Endothelial cell of umbilical vein (primary cell): ENCODE measurements at regions not wholly inside any gene's neighbourhood (a gene's known extent, or its start where the extent isn't known, plus 50 kb on each side); places are given as distances from the start of the nearest gene placed in this dataset.

Source experiments
- BruUV-seq: library from RNA; stranded (reverse); fragments of 400-500 nt; replicated peaks from 2 replicates; lab custom pipeline; 2021; lab: Mats Ljungman, UMichigan
- CTCF ChIA-PET: fragments of 300-600, 350-600 bp; sonication (Branson Sonifier 250); formaldehyde crosslinking; loops from one replicate; lab custom pipeline; 2021; ENCODE audit warnings: antibody characterized with exemption, inconsistent platforms; lab: Charles Lee
- POLR2A ChIA-PET: fragments of 300-600, 350-600 bp; sonication (Branson Sonifier 250); formaldehyde crosslinking; loops from one replicate; lab custom pipeline; 2021; ENCODE audit warnings: antibody characterized with exemption, inconsistent platforms; lab: Charles Lee
- DNase-seq: peaks from one replicate; pipeline ENCODE4 v3.0.0-alpha.2; 2011; ENCODE audit warnings: low read depth, low spot score
- FAIRE-seq: peaks from 2 replicates; lab custom pipeline; 2011; peaks lifted over from hg19 to GRCh38; lab: Jason Lieb, UNC
- H2AFZ ChIP-seq: 2 replicates; pipeline ENCODE4 v1.6.0; 2012; ENCODE audit warnings: low read depth, low read length, control low read depth, inconsistent platforms
- H3K27ac ChIP-seq: 2 replicates; pipeline ENCODE4 v1.5.1; 2011; ENCODE audit warnings: low read depth, mild to moderate bottlenecking, control low read depth, low read length, moderate library complexity; ENCODE audit not compliant: insufficient read depth
- H3K27me3 ChIP-seq, 2 experiments: 2 replicates each; pipeline versions ENCODE4 v1.6.0 to v1.6.1; 2011; ENCODE audit warnings: low read length in 2 of 2, mixed read lengths in 1 of 2; ENCODE audit not compliant: control insufficient read depth in 2 of 2, insufficient read depth in 2 of 2
- H3K36me3 ChIP-seq, 2 experiments: 2 replicates in 1 of 2; 3 replicates in 1 of 2; pipeline ENCODE4 v1.5.1; 2011; ENCODE audit warnings: low read length in 2 of 2, mild to moderate bottlenecking in 1 of 2, moderate library complexity in 1 of 2; ENCODE audit not compliant: control insufficient read depth in 2 of 2, insufficient read depth in 2 of 2; ENCODE audit errors: extremely low read depth in 1 of 2
- H3K4me1 ChIP-seq: 3 replicates; pipeline ENCODE4 v1.5.1; 2011; ENCODE audit warnings: mild to moderate bottlenecking, low read length; ENCODE audit not compliant: control insufficient read depth, insufficient read depth; ENCODE audit errors: extremely low read depth
- H3K4me2 ChIP-seq: 2 replicates; pipeline ENCODE4 v1.6.1; 2011; ENCODE audit warnings: low read length, control low read depth, mixed read lengths; ENCODE audit not compliant: insufficient read depth
- H3K4me3 ChIP-seq, 3 experiments: fragments of 200-600 bp in 1 of 3; sonication (generic), shearing (Covaris generic) in 1 of 3; replicated peaks in 1 of 3; 2 replicates each; pipeline ENCODE4 v1.5.1; 2011 to 2016; ENCODE audit warnings: control low read depth in 3 of 3, low read length in 3 of 3, mild to moderate bottlenecking in 2 of 3, inconsistent platforms in 1 of 3, low read depth in 1 of 3, moderate library complexity in 1 of 3; ENCODE audit not compliant: insufficient read depth in 1 of 3
- H3K79me2 ChIP-seq: 2 replicates; pipeline ENCODE4 v1.6.0; 2012; ENCODE audit warnings: low read length, inconsistent platforms; ENCODE audit not compliant: control insufficient read depth, insufficient read depth
- H3K9ac ChIP-seq: replicated peaks from 2 replicates; pipeline ENCODE3; 2011; ENCODE audit warnings: low read length, control low read depth; ENCODE audit not compliant: insufficient read depth; ENCODE audit errors: extremely low read depth
- H3K9me1 ChIP-seq: replicated peaks from 3 replicates; pipeline ENCODE4 v1.6.0; 2011; ENCODE audit warnings: mild to moderate bottlenecking, low read length; ENCODE audit not compliant: control insufficient read depth, insufficient read depth; ENCODE audit errors: extremely low read depth
- H3K9me3 ChIP-seq: replicated peaks from 2 replicates; pipeline ENCODE4 v1.5.1; 2012; ENCODE audit warnings: low read length, inconsistent platforms; ENCODE audit not compliant: control insufficient read depth, insufficient read depth
- H4K20me1 ChIP-seq: replicated peaks from 2 replicates; pipeline ENCODE3; 2011; ENCODE audit warnings: mild to moderate bottlenecking, low read length; ENCODE audit not compliant: control insufficient read depth, insufficient read depth; ENCODE audit errors: extremely low read depth
- EZH2 ChIP-seq: IDR thresholded peaks from 2 replicates; pipeline ENCODE4 v1.6.1; 2012; ENCODE audit warnings: borderline replicate concordance, low read depth, mild to moderate bottlenecking, moderate library complexity, low read length, inconsistent platforms; ENCODE audit not compliant: severe bottlenecking
- FOS ChIP-seq: IDR thresholded peaks from 2 replicates; pipeline ENCODE4 v1.6.1; 2011; ENCODE audit warnings: mild to moderate bottlenecking, low read length, moderate library complexity, borderline replicate concordance; ENCODE audit not compliant: insufficient read depth
- GATA2 ChIP-seq: IDR thresholded peaks from 2 replicates; pipeline ENCODE4 v1.7.0; 2011; ENCODE audit warnings: low read depth, mild to moderate bottlenecking, moderate library complexity, mixed read lengths, low read length; ENCODE audit not compliant: insufficient read length, insufficient read depth
- JUN ChIP-seq: IDR thresholded peaks from 2 replicates; pipeline ENCODE4 v1.6.1; 2011; ENCODE audit warnings: borderline replicate concordance, low read depth; ENCODE audit not compliant: insufficient read length, insufficient read depth
- MYC ChIP-seq: IDR thresholded peaks from one replicate; pipeline ENCODE4 v1.6.1; 2011; ENCODE audit warnings: mild to moderate bottlenecking, low read depth, low read length
- POLR2A ChIP-seq: IDR thresholded peaks from 2 replicates; pipeline ENCODE4 v1.6.1; 2012; ENCODE audit warnings: low read depth, mild to moderate bottlenecking, control low read depth, low read length
- POLR2AphosphoS5 ChIP-seq: IDR thresholded peaks from 2 replicates; pipeline ENCODE4 v1.6.1; 2012; ENCODE audit warnings: low read depth, mild to moderate bottlenecking, control low read depth, low read length, moderate library complexity; ENCODE audit not compliant: insufficient read depth
- dilution Hi-C: fragments of 300-500 bp; cut with MboI; formaldehyde crosslinking; loops from one replicate; pipeline ENCODE4 v1.15.0; 2019; ENCODE audit warnings: low sequenced_read_pairs; ENCODE audit not compliant: extremely low pct_ligation_motif_present
- intact Hi-C: fragments of 100-400 bp; cut with micrococcal nuclease; formaldehyde crosslinking; loops from one replicate; pipeline ENCODE4 v1.10.0; 2022
- TF ChIP-seq, protein P1 (sequence below), 2 donors: IDR thresholded peaks; 1 replicate in 1 of 2; 2 replicates in 1 of 2; pipeline ENCODE4 v1.5.1; 2011; ENCODE audit warnings: low read length in 2 of 2, mild to moderate bottlenecking in 2 of 2, moderate library complexity in 2 of 2, control low read depth in 1 of 2, inconsistent platforms in 1 of 2, low read depth in 1 of 2; ENCODE audit not compliant: insufficient read depth in 1 of 2; ENCODE audit errors: extremely low read depth in 1 of 2
- TF ChIP-seq, protein P2 (sequence below): IDR thresholded peaks from 2 replicates; pipeline ENCODE4 v1.6.1; 2011; ENCODE audit not compliant: insufficient read depth, insufficient read length

DNA sequence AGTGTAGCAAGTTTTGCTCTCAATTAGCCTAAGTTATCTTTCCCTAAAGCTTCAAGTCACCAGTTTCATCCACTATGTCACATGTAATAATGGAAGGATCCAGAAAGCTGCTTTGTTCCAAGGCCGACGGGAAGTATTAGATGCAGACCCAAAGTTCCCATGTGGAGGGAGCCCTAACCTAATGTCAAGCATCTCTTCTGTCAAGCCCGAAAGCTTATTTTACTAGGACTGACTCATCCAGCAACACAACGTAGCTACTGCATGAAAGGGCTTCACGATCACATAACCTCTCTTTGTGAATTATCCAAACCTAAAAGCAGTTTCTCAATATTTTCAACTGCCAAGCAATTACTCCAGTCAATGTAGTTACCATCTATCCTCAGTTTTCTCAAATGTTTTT, 133.4 kb downstream of the SLC6A15 start:
- no peaks in the 10 kb centered on the region for H3K9me3 ChIP-seq
- H3K27me3 ChIP-seq = no peaks in the 10 kb centered on the region
- ChIA-PET POLR2A (no interaction called here), CTCF (interaction anchor here (0.7 kb wide), 1 partner anchor 12 kb away, joined by 3 read pairs; no protein-coding TSS in a partner anchor)
- dilution Hi-C loops (no loop called here), intact Hi-C loops (no loop called here)
- H3K4me3 ChIP-seq = no peak overlapping the region
- TF ChIP-seq FOS (no peak), JUN (no peak), GATA2 (no peak), EZH2 (no peak), MYC (no peak), POLR2A (no peak), POLR2AphosphoS5 (no peak)
- TF ChIP-seq, protein P1, sequence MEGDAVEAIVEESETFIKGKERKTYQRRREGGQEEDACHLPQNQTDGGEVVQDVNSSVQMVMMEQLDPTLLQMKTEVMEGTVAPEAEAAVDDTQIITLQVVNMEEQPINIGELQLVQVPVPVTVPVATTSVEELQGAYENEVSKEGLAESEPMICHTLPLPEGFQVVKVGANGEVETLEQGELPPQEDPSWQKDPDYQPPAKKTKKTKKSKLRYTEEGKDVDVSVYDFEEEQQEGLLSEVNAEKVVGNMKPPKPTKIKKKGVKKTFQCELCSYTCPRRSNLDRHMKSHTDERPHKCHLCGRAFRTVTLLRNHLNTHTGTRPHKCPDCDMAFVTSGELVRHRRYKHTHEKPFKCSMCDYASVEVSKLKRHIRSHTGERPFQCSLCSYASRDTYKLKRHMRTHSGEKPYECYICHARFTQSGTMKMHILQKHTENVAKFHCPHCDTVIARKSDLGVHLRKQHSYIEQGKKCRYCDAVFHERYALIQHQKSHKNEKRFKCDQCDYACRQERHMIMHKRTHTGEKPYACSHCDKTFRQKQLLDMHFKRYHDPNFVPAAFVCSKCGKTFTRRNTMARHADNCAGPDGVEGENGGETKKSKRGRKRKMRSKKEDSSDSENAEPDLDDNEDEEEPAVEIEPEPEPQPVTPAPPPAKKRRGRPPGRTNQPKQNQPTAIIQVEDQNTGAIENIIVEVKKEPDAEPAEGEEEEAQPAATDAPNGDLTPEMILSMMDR (IDR thresholded peaks at IDR 0.05; ENCODE audit: extremely low read depth in 1 of 2, insufficient read depth in 1 of 2, low read depth in 1 of 2, low read length in 2 of 2) = no peak
- TF ChIP-seq, protein P2, sequence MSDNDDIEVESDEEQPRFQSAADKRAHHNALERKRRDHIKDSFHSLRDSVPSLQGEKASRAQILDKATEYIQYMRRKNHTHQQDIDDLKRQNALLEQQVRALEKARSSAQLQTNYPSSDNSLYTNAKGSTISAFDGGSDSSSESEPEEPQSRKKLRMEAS = no peak
- no peaks in the 10 kb centered on the region for H3K4me1 ChIP-seq
- FAIRE-seq (no peak), DNase-seq (no peak)
- no peak overlapping the region for H3K9ac ChIP-seq
- no TSS peak for BruUV-seq
- no peaks in the 10 kb centered on the region for H4K20me1 ChIP-seq
- no peak overlapping the region for H3K4me2 ChIP-seq
- no peak overlapping the region for H3K27ac ChIP-seq
- no peaks in the 10 kb centered on the region for H3K79me2 ChIP-seq
- H3K9me1 ChIP-seq = no peaks in the 10 kb centered on the region
- no peaks in the 10 kb centered on the region for H3K36me3 ChIP-seq
- no peak overlapping the region for H2AFZ ChIP-seq
